IMR-90 (cell line): ENCODE measurements at regions not wholly inside any gene's neighbourhood (a gene's known extent, or its start where the extent isn't known, plus 50 kb on each side); places are given as distances from the start of the nearest gene placed in this dataset.

Source experiments
- ATAC-seq: fragments of 200-7000 bp; cut with Tn5 transposase; 2 replicates; pipeline ENCODE4 v1.9.1; 2020; ENCODE audit warnings: low read depth, mild to moderate bottlenecking, moderate library complexity
- BruUV-seq: library from RNA; stranded (reverse); fragments of 400-500 nt; replicated peaks from 2 replicates; lab custom pipeline; 2021; lab: Mats Ljungman, UMichigan
- CTCF ChIA-PET: fragments of 300-600 bp; formaldehyde crosslinking; extraction: SDS; loops from one replicate; lab custom pipeline; 2021; ENCODE audit warnings: antibody characterized with exemption; lab: Yijun Ruan, JAX
- POLR2A ChIA-PET: fragments of 300-600 bp; sonication (Branson Sonifier 250); formaldehyde crosslinking; loops from one replicate; lab custom pipeline; 2022; ENCODE audit warnings: antibody characterized with exemption; ENCODE audit not compliant: unreplicated experiment; lab: Charles Lee
- DNase-seq: peaks from one replicate; pipeline ENCODE4 v3.0.0; 2013
- H2AFZ ChIP-seq: replicated peaks from 2 replicates; pipeline ENCODE3; 2013; ENCODE audit warnings: low read length, mild to moderate bottlenecking; ENCODE audit not compliant: poor library complexity
- H2AK5ac ChIP-seq: 2 replicates; pipeline ENCODE4 v1.6.1; 2013; ENCODE audit warnings: low read depth, low read length, inconsistent platforms
- H2AK9ac ChIP-seq: replicated peaks from 2 replicates; pipeline ENCODE3; 2013; ENCODE audit warnings: mild to moderate bottlenecking, low read depth, low read length, moderate library complexity; ENCODE audit not compliant: poor library complexity
- H2BK120ac ChIP-seq: 2 replicates; pipeline ENCODE4 v1.6.1; 2013; ENCODE audit warnings: low read depth, low read length, inconsistent platforms
- H2BK15ac ChIP-seq: 3 replicates; pipeline ENCODE4 v1.6.1; 2013; ENCODE audit warnings: low read depth, low read length, inconsistent platforms
- H2BK20ac ChIP-seq: 2 replicates; pipeline ENCODE4 v1.6.1; 2013; ENCODE audit warnings: low read depth, mild to moderate bottlenecking, inconsistent platforms, low read length, moderate library complexity
- H2BK5ac ChIP-seq: 2 replicates; pipeline ENCODE4 v1.6.1; 2013; ENCODE audit warnings: mild to moderate bottlenecking, low read depth, low read length, inconsistent platforms; ENCODE audit not compliant: poor library complexity, severe bottlenecking
- H3K14ac ChIP-seq: replicated peaks from 2 replicates; pipeline ENCODE4 v1.6.1; 2013; ENCODE audit warnings: low read depth, low read length, inconsistent platforms
- H3K18ac ChIP-seq: 2 replicates; pipeline ENCODE4 v1.6.1; 2013; ENCODE audit warnings: low read depth, low read length, control low read depth
- H3K23ac ChIP-seq: 2 replicates; pipeline ENCODE4 v1.6.1; 2013; ENCODE audit warnings: low read depth, low read length, inconsistent platforms
- H3K27ac ChIP-seq: 2 replicates; pipeline ENCODE4 v1.5.1; 2013; ENCODE audit warnings: mild to moderate bottlenecking, control low read depth, low read length; ENCODE audit not compliant: insufficient read depth
- H3K27me3 ChIP-seq: 2 replicates; pipeline ENCODE4 v1.6.1; 2013; ENCODE audit warnings: low read length; ENCODE audit not compliant: control insufficient read depth, insufficient read depth
- H3K36me3 ChIP-seq: 2 replicates; pipeline ENCODE4 v1.6.1; 2013; ENCODE audit warnings: low read length, mixed read lengths; ENCODE audit not compliant: control insufficient read depth, insufficient read depth
- H3K4ac ChIP-seq: 2 replicates; pipeline ENCODE4 v1.6.1; 2013; ENCODE audit warnings: low read depth, low read length, inconsistent platforms
- H3K4me1 ChIP-seq: 2 replicates; pipeline ENCODE4 v1.6.1; 2013; ENCODE audit warnings: low read length, mixed read lengths; ENCODE audit not compliant: control insufficient read depth, insufficient read depth
- H3K4me2 ChIP-seq: 2 replicates; pipeline ENCODE4 v1.6.1; 2013; ENCODE audit warnings: low read depth, mild to moderate bottlenecking, control low read depth, low read length, moderate library complexity
- H3K4me3 ChIP-seq: 2 replicates; pipeline ENCODE4 v1.5.1; 2013; ENCODE audit warnings: low read depth, mild to moderate bottlenecking, control low read depth, low read length, moderate library complexity; ENCODE audit not compliant: insufficient read depth
- H3K56ac ChIP-seq: 2 replicates; pipeline ENCODE4 v1.6.1; 2013; ENCODE audit warnings: low read length, inconsistent platforms; ENCODE audit not compliant: insufficient read depth; ENCODE audit errors: extremely low read depth
- H3K79me1 ChIP-seq, 2 experiments: 2 replicates each; pipeline ENCODE4 v1.6.1; 2013; ENCODE audit warnings: low read length in 2 of 2, inconsistent platforms in 1 of 2, low read depth in 1 of 2
- H3K9ac ChIP-seq: 2 replicates; pipeline ENCODE4 v1.6.1; 2013; ENCODE audit warnings: low read depth, low read length, control low read depth
- H3K9me1 ChIP-seq: 2 replicates; pipeline ENCODE4 v1.6.1; 2013; ENCODE audit warnings: low read length, inconsistent platforms; ENCODE audit not compliant: insufficient read depth
- H3K9me3 ChIP-seq: 2 replicates; pipeline ENCODE4 v1.6.1; 2013; ENCODE audit warnings: low read length; ENCODE audit not compliant: control insufficient read depth, insufficient read depth
- H4K20me1 ChIP-seq: 2 replicates; pipeline ENCODE4 v1.6.1; 2013; ENCODE audit warnings: low read length, inconsistent platforms; ENCODE audit not compliant: insufficient read depth
- H4K5ac ChIP-seq: 2 replicates; pipeline ENCODE4 v1.6.1; 2013; ENCODE audit warnings: mild to moderate bottlenecking, low read depth, low read length, control low read depth
- H4K8ac ChIP-seq, 2 experiments: 2 replicates each; pipeline ENCODE4 v1.6.1; 2013; ENCODE audit warnings: low read depth in 2 of 2, low read length in 2 of 2, control low read depth in 1 of 2, inconsistent platforms in 1 of 2
- H4K91ac ChIP-seq: 2 replicates; pipeline ENCODE4 v1.6.1; 2013; ENCODE audit warnings: low read depth, low read length, inconsistent platforms; ENCODE audit not compliant: insufficient read depth
- CEBPB ChIP-seq: IDR thresholded peaks from 2 replicates; pipeline ENCODE4 v1.6.1; 2012; ENCODE audit warnings: low read depth, low read length, improper control_type of control experiment
- ELK1 ChIP-seq: fragments of 150-350 bp; IDR thresholded peaks from 2 replicates; pipeline ENCODE4 v1.6.1; 2016; ENCODE audit warnings: low read depth, mild to moderate bottlenecking, low read length, moderate library complexity, borderline replicate concordance
- FOS ChIP-seq: fragments of 150-350 bp; IDR thresholded peaks from 2 replicates; pipeline ENCODE4 v1.6.1; 2016; ENCODE audit warnings: low read depth, low read length
- MAZ ChIP-seq: IDR thresholded peaks from 2 replicates; pipeline ENCODE4 v1.6.1; 2012; ENCODE audit warnings: low read depth, mild to moderate bottlenecking, low read length, improper control_type of control experiment, moderate library complexity, borderline replicate concordance
- POLR2A ChIP-seq: IDR thresholded peaks from 2 replicates; pipeline ENCODE4 v1.6.1; 2012; ENCODE audit warnings: mild to moderate bottlenecking, low read depth, low read length
- WGBS, 2 experiments: methylation state at CpG; one replicate each; pipeline versions ENCODE4 v1.1.5 to v1.1.7; 2013; ENCODE audit warnings: missing lambda C conversion rate in 2 of 2; ENCODE audit not compliant: insufficient read length in 1 of 2; ENCODE audit errors: extremely low coverage in 2 of 2; 5-methylcytosine and 5-hydroxymethylcytosine counted together
- dilution Hi-C: fragments of 300-500 bp; cut with HindIII; formaldehyde crosslinking; loops from one replicate; pipeline ENCODE4 v1.14.3; 2018; ENCODE audit warnings: low sequenced_read_pairs; ENCODE audit not compliant: unreplicated experiment
- in situ Hi-C: fragments of 300-500 bp; cut with MboI; formaldehyde crosslinking; loops from 3 replicates; pipeline ENCODE4 v1.14.3; 2019; ENCODE audit warnings: low sequenced_read_pairs, inconsistent platforms, mixed read lengths
- intact Hi-C: fragments of 100-400 bp; cut with micrococcal nuclease; formaldehyde crosslinking; loops from 2 replicates; pipeline ENCODE4 v1.10.0; 2022

GRCh38 chr6:170076466-170077165 is 214.3 kb downstream of the DLL1 start:
- Histone ChIP-seq H4K5ac (no peak overlapping the region), H2AFZ (no peak overlapping the region), H3K27ac (no peak overlapping the region), H3K79me1 (no peaks in the 10 kb centered on the region), H2BK15ac (no peak overlapping the region), H3K27me3 (no peaks in the 10 kb centered on the region), H3K9me3 (peaks cover 38% of the 10 kb centered on the region), H3K23ac (no peak overlapping the region), H3K9me1 (no peaks in the 10 kb centered on the region), H3K9ac (no peak overlapping the region), H3K14ac (no peak overlapping the region), H4K8ac (no peak overlapping the region), H3K36me3 (no peaks in the 10 kb centered on the region), H2AK5ac (no peak overlapping the region), H2AK9ac (no peak overlapping the region), H3K4me3 (no peak overlapping the region), H3K4me2 (no peak overlapping the region), H4K91ac (no peak overlapping the region), H3K18ac (no peak overlapping the region), H2BK5ac (no peak overlapping the region), H3K4ac (no peak overlapping the region), H3K4me1 (no peaks in the 10 kb centered on the region), H2BK120ac (no peak overlapping the region), H4K20me1 (no peaks in the 10 kb centered on the region), H3K56ac (no peak overlapping the region), H2BK20ac (no peak overlapping the region)
- no peak for DNase-seq
- no peak for ATAC-seq
- intact Hi-C loops, result no loop called here
- in situ Hi-C loops, result no loop called here
- ChIA-PET POLR2A (no interaction called here), CTCF (no interaction called here)
- TF ChIP-seq FOS (no peak), MAZ (no peak), ELK1 (no peak), CEBPB (no peak), POLR2A (no peak)
- 76% methylated on average over 5 of the region's 21 CpGs; no CpG with 5 or more reads in 1 of the 2 experiments for WGBS, 2 experiments
- no TSS peak for BruUV-seq
- dilution Hi-C loops, result no loop called here
